Nucleus accumbens (tissue), 56 donors: ENCODE measurements at regions not wholly inside any gene's neighbourhood (a gene's known extent, or its start where the extent isn't known, plus 50 kb on each side); places are given as distances from the start of the nearest gene placed in this dataset.

Source experiments
- DNase-seq, 56 donors: peaks; one replicate each; lab custom pipeline; 2025; lab: John Stamatoyannopoulos, UW

DNA sequence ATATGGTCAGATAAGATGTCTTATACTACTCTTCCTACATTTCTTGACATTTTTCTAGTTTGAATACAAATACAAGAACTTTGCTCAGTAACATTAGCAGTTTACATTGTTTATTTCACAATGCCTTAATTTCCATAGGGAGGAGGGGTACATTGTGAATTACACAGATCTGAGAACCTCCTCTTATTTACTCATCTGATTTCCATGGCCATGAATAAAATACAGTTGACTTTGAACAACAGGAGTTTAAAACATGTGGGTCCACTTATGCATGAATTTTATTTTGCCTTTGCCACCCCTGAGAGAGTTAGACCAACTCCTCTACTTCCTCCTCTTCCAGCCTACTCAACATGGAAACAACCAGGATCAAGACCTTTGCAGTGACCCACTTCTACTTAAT, 67.7 kb downstream of the MGST1 start:
- DNase-seq, result no peak

DNA sequence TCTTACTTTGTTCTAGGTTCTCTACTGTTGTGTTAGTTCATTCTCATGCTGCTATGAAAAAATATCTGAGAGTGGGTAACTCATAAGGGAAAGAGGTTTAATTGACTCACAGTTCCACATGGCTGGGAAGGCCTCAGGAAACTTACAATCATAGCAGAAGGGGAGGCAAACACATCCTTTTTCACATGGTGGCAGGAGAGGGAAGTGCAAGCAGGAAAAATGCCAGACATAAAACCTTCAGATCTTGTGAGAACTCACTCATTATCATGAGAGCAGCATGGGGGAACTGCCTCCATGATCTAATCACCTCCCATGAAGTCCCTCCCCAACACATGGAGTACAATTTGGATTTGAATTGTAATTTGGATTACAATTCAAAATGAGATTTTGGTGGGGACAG, 69.6 kb downstream of the MGST1 start:
- DNase-seq, result no peak

DNA sequence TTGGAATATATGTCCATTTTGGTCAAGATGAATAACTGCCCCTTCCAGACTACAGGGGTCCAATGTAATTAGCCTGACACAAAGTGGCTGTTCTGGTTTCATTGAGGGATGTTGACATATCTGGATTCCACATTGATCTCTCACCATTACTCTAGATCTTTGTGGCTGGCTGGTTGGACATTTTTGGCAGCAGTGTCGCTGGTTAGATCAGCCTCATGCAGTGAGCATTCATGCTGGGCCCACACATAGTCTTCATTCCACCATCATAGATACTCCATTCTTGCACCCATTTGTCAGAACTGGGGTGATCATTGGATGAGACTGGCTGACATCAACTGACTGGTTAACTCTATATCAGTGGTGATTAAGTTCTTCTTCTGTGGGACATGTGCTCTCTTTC, 74.4 kb downstream of the MGST1 start:
- DNase-seq, result no peak

DNA sequence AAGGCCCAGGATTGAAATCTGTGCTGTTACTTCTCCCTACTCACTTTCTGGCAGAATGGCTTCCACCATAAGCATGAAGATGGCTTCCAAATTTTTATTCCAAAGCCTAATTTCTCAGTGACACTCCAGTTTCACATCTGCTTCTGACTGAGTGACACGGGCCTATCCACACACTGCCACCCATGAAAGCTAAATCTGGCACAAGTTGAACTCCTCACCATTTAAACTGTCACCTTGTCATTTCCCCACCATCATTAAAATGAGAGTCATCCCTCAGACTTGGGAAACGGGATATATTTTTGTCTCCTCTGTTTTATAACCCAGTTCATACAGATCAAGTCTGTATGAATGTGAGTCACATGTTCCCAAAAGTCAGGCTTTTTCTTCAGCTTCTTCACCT, 77.1 kb downstream of the MGST1 start:
- DNase-seq, result peak in 4 of 56 donors; percentile 1 to 5 (median 1)

DNA sequence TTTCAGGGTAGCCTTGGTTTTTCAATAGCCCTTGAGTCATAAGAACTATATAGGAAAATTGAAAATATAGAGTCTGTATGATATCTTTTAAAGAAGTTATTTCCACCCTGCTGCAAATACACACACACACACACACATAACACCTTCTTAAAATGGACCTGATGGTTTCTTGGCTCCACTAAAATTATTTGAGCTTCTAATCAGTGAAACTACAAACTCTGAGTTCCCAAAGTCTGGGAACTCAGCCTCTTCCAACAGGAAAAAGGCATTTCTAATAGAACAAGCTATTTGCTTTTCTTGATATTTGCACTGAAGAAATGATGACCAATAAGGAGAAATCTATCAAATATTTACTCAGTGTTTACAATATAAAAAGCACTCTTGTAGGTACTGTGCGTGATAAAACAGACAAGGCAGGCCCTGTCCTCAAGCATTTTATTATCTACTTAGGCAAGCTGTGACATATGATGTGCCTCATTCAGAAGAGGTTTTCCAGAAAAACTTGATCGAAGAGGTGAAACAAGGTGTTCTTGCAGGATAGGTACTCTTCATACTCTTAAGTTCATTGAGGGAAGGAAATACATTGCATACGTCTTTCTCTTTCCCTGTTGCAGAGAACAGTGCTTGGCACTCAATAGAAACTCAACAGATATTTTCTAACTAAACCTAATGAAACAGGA, 88.6 kb downstream of the MGST1 start:
- no peak for DNase-seq

DNA sequence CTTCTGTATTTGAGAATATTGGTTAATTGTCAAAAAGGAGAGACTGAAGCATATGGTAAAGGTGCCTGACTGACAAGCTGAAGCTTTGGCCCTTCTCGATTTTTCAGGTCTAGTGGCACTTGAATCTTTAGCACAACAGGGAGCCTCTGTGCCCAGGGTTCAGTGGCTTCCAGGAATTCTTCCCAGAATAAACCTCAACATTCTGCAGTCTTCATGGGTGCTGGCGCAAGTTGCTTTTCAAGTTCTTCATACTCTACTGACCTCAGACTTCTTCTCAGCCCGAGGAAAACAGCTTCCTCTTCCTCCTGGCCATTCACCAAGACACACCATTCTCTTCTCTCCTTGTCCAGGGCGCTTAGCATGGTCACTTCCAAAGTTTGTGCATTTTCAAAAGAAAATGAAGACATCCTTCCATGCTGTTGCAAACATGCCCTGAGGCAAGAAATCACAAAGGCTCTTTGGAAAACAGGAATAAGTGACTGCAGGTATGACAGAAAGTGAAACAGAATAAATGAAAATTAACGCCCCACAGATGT, 89.9 kb downstream of the MGST1 start:
- DNase-seq, result no peak

DNA sequence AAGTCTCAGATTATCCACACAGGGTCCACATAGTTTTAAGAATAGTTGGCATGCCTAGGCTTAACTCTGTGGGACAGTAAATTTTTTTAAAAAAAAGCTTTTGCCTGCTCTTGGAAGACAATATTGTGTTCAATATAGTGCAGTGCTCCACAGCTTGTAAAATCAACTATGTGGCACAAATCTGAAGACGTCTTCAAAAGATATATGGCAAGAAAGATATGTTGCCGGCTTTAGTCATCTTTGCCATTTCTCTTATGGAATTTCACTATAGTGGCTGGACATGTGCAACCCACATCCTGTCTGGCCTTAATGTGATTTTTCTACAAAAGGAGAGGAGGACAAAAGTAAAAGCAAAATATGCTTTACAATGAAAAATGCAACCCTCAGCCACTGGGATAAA, 90.5 kb downstream of the MGST1 start:
- no peak for DNase-seq

DNA sequence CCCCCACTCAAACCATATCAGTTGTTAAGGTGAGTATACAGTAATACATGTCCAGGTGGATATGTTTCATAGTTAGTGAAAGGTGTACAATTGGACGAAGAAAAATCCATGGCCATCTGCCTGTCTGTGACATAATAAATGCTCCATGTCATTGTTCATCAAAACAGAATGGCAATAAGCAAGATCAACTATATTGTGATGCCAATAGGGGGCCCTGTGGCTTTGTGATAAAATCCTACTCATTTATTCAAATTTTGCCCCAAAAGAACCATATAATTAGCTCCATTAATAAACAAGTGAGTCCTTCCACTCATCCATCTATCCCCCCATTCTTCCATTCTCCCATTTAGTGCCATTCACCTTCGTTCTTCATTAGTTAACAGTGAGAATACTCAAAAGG, 102.0 kb downstream of the MGST1 start:
- no peak for DNase-seq

DNA sequence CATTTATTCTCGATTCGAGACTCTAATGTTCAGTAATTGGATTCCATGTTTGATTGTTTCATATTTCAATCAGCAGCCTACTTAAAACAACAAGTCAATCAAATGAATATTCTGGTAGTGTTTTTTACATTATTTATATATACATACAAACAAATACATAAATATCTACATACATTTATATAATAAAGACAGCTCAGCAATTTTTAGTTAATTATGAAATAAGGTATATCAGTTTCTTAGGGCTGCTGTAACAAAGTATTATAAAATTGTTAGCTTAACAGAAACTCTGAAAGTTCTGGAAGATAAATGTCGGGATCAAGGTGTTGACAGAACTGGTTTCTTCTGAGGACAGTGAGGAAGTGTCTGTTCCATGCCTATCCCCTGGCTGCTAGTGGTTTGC, 105.9 kb downstream of the MGST1 start:
- no peak for DNase-seq

DNA sequence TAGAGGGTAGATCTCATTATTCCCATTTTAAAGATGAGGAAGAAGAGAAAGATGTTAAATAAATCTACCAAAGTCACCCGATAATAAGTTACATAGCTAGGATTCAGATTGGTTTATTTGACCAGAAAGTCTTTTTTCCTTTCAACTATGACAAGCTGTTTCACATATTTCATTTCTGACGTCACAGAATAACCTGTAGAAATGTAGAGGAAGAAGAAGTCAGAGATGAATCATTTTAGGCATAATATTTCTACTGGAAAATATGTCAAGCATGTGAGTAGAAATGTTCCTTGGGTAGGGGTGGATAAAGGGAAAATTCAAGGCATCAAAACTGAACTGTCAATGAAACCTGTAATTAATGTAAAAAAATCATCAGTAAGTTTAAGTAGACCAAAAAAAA, 107.0 kb downstream of the MGST1 start:
- no peak for DNase-seq

DNA sequence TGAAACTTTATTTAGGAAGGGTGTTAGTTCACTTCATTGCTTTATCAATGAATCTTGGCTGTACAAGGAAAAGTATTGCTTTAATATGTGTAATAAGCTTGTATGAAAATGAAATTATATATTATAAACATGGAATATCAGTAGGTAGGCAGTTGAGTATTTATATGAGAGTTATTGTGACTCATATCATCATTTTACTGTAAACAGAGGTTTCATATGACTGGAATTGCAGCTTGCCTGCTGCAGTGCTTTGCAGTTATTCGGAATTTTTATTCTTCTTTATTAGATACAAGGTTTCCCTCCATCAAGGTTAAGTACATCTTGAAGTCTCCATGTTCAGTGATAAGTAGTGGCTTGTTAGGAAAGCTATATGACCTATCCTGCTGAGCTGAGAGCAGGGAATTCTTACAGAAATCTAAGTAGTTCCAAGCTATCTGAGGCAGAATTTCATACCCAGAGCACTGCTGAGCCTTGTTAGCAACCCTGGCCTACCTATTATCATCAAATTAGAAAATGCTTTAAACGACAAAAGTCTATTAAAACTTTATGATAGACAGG, 111.2 kb downstream of the MGST1 start:
- DNase-seq, result no peak

DNA sequence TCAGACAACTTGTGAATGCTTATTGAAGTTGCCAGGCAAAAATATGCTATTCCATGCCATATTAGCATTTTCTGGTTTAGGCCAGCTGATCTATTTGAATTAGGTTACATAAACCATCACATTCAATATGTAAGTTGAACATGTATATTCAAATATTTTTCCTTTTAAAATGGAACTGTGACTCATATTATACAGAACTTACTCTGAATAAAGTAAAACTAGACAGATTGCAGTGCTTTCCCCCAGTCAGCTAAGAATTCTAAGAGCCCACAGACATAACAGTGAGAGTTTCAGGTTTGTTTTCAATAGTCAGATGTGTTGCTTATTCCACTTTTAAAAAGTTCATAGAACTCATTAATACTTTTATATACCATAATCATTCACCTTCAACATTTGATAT, 119.8 kb downstream of the MGST1 start:
- DNase-seq, result no peak

DNA sequence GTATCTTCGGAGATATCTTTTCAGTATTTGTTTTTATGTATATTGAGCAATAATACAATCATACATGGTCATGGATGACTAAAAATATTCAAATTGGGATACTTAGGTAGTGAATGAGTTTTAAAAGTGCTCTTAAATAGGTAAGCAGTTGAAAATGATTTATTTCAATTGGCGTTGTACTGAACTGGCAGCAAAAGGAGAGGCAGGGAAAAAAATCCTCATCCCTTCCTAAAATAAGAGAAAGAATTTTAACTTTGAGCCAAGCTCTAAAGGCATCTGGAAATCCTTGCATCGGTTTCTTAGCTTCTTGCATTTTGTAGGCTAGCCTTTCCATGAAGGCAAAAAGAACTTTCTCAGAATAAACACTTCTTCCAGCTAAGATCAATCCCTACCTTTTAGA, 125.2 kb downstream of the MGST1 start:
- no peak for DNase-seq

DNA sequence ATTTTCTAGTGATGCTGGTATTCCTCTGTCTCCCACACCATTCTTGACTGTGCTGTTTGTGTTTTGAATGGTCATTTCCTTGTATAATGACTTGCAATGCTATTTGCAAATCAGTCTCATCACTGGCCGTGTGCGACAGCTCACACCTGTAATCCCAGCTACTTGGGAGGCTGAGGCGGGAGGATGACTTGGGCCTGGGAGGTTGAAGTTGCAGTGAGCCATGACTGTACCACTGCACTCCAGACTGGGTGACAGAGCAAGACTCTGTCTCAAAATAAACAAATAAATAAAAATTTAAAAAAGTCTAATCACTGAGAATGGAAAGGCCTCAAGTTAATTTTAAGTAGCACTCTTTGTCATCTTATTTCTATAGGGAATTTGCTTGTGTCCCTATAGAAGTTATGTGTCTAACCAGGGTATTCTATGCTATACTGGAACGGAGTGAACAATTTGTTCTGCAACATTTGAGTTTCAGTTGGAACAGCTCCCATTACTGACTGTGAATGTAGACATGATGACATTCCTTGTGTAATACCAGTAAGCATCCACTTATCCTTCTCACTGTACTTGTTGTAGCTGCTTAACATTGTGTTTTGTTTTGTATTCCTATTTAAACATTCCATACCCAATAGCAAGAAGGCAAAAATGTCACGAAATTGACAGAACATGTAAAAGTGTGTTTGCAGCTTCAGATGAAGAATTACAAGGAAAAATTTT, 126.3 kb downstream of the MGST1 start:
- no peak for DNase-seq

DNA sequence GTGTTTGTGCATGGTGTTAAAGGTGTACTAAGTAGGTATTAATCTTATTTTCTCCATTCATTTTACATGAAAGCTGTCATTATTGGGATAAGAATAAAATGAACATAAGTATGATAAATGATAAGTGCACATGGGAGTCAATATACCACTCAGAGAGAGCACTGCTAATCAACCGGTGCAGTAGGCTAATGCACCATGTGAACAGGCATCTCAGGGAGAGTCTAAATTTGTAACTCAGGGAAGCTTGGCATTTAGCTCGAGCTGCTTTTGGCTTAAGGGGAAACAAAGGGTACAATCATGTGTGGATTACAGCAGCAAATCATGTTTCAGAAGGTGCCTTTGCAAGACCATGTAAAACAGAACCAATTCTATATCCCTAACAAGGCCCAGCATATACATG, 127.4 kb downstream of the MGST1 start:
- DNase-seq, result no peak

DNA sequence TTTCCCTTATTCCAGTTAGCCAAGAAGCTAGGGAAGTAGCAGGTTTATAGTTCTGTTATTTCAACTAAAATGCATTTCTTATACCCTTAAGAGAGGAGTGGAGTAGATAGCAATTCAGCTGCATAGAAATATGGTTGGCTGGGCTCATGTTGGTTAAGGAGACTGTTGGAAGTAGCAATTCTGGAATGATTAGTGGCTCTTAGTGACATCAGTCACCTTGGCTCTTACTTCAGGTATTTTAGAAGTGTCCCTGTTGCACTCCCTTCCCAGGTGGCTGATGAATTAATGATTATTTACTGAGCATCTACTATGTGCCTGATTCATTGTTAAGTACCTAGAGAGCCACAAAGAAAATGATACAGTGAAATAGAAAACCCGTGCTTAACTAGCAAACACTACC, 128.1 kb downstream of the MGST1 start:
- DNase-seq, result no peak

DNA sequence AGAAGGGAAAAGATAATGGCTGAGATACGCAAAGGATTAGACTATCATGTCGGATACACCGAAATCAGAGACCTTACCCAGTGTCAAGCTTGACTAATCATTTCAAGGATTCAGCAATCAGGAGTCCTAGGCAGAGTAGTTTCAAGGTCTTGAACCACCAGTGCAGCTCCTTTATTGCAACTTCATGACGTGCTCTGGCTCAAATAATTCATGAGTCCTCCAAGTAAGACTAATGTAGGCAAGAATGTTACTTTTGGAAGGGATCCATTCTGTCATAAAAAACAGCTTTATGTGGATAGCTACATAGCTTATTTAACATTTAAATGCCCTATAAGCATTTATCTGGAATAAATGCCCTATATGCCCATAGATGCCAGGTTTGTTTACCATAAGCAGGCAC, 123.2 kb downstream of the LMO3 start:
- DNase-seq, result no peak

DNA sequence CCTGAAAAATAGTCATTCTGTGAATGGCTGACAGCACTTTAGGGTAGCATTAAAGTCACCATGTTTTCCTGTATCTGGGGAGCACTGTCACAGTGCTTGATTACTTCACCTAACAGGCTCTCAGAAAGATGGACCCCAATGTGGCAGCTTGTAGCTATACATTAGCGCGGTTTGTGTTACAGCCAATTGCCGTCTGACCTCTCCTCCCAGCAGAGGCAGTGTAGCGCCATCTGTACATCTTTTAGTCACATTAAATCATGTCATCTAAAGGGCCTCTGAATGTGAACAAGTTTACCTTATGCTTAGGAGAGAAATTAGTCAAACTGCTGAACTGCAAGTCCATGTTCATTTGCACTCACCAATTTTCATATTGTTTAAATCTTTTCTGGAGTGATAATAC, 113.7 kb downstream of the LMO3 start:
- DNase-seq, result no peak

DNA sequence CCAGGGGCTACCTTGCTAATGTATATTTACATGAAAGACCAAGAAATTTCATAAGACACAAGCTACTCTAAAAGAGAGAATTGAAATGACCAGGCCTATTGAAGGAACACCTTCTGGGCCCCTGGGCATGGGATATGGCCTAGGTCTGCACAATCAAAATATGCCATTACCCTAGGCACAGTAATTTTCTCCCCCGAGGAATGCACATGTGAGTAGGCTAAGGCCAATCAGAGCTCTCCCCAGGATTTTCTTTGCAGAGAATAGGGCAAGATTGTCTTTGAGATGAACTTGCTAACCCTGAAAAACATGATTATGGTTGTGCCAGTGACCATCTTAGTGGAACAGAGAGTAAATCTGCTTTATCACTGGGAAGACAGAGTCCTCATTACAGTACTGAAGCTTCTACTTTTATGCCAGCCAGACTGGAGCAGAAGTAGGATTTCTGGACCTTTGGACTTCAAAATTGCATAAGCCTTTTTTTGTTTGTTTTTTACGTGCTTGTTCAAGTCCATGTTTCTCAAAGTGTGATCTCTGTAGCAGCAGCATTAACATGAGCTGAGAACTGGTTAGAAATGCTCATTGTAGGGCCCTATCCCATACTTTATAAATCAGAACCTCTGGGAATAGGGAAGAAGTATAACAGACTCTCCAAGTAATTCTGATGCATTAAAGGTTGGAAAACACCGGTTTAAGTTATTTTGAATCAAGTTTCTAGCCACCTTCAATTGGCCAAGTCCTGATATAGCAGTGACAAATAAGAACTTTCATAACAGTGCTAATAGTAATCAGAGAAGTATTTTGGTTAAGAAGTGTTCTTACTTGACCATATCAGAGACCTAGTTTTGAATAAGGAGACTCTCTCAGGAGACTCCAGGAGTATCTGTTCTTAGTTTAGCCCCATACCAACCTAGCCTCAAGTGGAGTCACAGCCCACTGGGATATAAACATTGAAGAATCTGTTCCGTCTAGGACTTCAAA, 112.9 kb downstream of the LMO3 start:
- no peak for DNase-seq

DNA sequence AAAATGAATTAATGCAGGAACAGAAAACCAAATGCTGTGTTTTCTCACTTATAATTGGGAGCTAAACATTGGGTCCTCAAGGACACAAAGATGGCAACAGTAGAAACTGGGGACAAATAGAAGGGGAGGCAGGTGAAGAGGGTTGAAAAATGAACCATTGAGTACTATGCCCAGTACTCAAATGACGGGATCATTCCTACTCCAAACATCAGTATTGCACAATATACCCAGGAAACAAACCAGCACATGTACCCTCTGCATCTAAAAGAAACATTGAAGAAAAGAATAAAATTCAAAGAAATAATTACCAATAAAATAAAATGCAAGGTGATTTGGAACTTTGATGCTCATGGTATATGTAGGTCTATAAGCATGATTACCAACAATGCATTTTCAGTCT, 110.8 kb downstream of the LMO3 start:
- DNase-seq, result no peak
